Suprapubic skin (tissue), 4 donors: ENCODE measurements at regions not wholly inside any gene's neighbourhood (a gene's known extent, or its start where the extent isn't known, plus 50 kb on each side); places are given as distances from the start of the nearest gene placed in this dataset.
"Not testable (repeated sequence)": the region's sequence is repeated elsewhere in the genome, so short reads cannot be mapped to it uniquely, and the experiment has no call there.

Experiments used
- DNase-seq, 2 donors: peaks; one replicate each; pipeline ENCODE4 v3.0.0-alpha.2; 2019; ENCODE audit warnings: low spot score in 2 of 2
- H3K27ac ChIP-seq: fragments of 200-600 bp; sonication (generic); one replicate; pipeline ENCODE4 v1.5.1; 2019
- H3K27me3 ChIP-seq: fragments of 200-600 bp; sonication (generic); one replicate; pipeline ENCODE4 v1.5.1; 2019
- H3K36me3 ChIP-seq: fragments of 200-600 bp; sonication (generic); one replicate; pipeline ENCODE4 v1.5.1; 2019
- H3K4me1 ChIP-seq: fragments of 200-600 bp; sonication (generic); one replicate; pipeline ENCODE4 v1.5.1; 2019
- H3K4me3 ChIP-seq: fragments of 200-600 bp; sonication (generic); one replicate; pipeline ENCODE4 v1.5.1; 2019; ENCODE audit warnings: mild to moderate bottlenecking
- H3K9me3 ChIP-seq: fragments of 200-600 bp; sonication (generic); one replicate; pipeline ENCODE4 v1.5.1; 2019
- WGBS: methylation state at CpG from one replicate; pipeline ENCODE4 v1.1.5; 2018; 5-methylcytosine and 5-hydroxymethylcytosine counted together

GRCh38 chr22:11131178-11131577 is 4396.8 kb upstream of the OR11H1 start:
- H3K36me3 ChIP-seq, H3K27ac ChIP-seq, H3K9me3 ChIP-seq, H3K4me1 ChIP-seq, H3K4me3 ChIP-seq, H3K27me3 ChIP-seq: not testable (repeated sequence)
- no CpG with 5 or more reads among the region's 7 CpGs for WGBS
- peak in 1 of 2 donors; percentile 34 for DNase-seq
